GM12878 (cell line): ENCODE measurements at regions not wholly inside any gene's neighbourhood (a gene's known extent, or its start where the extent isn't known, plus 50 kb on each side); places are given as distances from the start of the nearest gene placed in this dataset.

Experiments
- ATAC-seq: fragments of 200-7000 bp; cut with Tn5 transposase; 3 replicates; pipeline ENCODE4 v1.9.1; 2020; ENCODE audit warnings: mild to moderate bottlenecking, moderate library complexity
- BruUV-seq: library from RNA; stranded (reverse); fragments of 400-500 nt; replicated peaks from 2 replicates; lab custom pipeline; 2021; lab: Mats Ljungman, UMichigan
- CTCF ChIA-PET: fragments of 300-600 bp; sonication (Branson Sonifier 250); formaldehyde crosslinking; extraction: SDS; loops from one replicate; lab custom pipeline; 2021; ENCODE audit warnings: inconsistent platforms; lab: Yijun Ruan, JAX
- POLR2A ChIA-PET: fragments of 350-600 bp; formaldehyde crosslinking; extraction: SDS; loops from one replicate; lab custom pipeline; 2021; ENCODE audit warnings: inconsistent platforms; lab: Charles Lee
- RAD21 ChIA-PET: fragments of 300-600 bp; sonication (Branson Sonifier 250); formaldehyde crosslinking; loops from one replicate; lab custom pipeline; 2023; ENCODE audit warnings: antibody characterized with exemption; ENCODE audit not compliant: unreplicated experiment; lab: Charles Lee
- SMC1A ChIA-PET: fragments of 300-600 bp; sonication (Branson Sonifier 250); formaldehyde crosslinking; loops from one replicate; lab custom pipeline; 2023; ENCODE audit not compliant: unreplicated experiment, uncharacterized antibody; lab: Charles Lee
- DNase-seq: peaks from one replicate; pipeline ENCODE4 v3.0.0-alpha.2; 2011; ENCODE audit warnings: low read depth, low spot score
- FAIRE-seq: peaks from 3 replicates; lab custom pipeline; 2011; peaks lifted over from hg19 to GRCh38; lab: Jason Lieb, UNC
- H2AFZ ChIP-seq: 2 replicates; pipeline ENCODE4 v1.6.0; 2011; ENCODE audit warnings: low read depth, low read length, control low read depth; ENCODE audit not compliant: control insufficient read depth
- H3K27ac ChIP-seq: 2 replicates; pipeline ENCODE4 v1.5.1; 2011; ENCODE audit warnings: control low read depth; ENCODE audit not compliant: control insufficient read depth, insufficient read depth
- H3K27me3 ChIP-seq, 2 experiments: replicated peaks in 1 of 2; 2 replicates each; pipeline versions ENCODE4 v1.6.0 to v1.6.1; 2011; ENCODE audit warnings: low read length in 1 of 2; ENCODE audit not compliant: control insufficient read depth in 2 of 2, insufficient read depth in 2 of 2
- H3K36me3 ChIP-seq, 2 experiments: 2 replicates each; pipeline ENCODE4 v1.5.1; 2011; ENCODE audit warnings: low read length in 1 of 2; ENCODE audit not compliant: control insufficient read depth in 2 of 2, insufficient read depth in 2 of 2
- H3K4me1 ChIP-seq: 2 replicates; pipeline ENCODE4 v1.6.1; 2011; ENCODE audit warnings: mild to moderate bottlenecking, low read length, moderate library complexity, mixed read lengths; ENCODE audit not compliant: control insufficient read depth, insufficient read depth
- H3K4me2 ChIP-seq: 2 replicates; pipeline ENCODE4 v1.6.0; 2011; ENCODE audit warnings: control low read depth; ENCODE audit not compliant: control insufficient read depth, insufficient read depth
- H3K4me3 ChIP-seq: fragments of 200-600 bp; sonication (generic); 2 replicates; pipeline ENCODE4 v1.5.1; 2016
- H3K79me2 ChIP-seq: 2 replicates; pipeline ENCODE4 v1.6.0; 2011; ENCODE audit warnings: low read length; ENCODE audit not compliant: control insufficient read depth, insufficient read depth
- H3K9ac ChIP-seq: 2 replicates; pipeline ENCODE4 v1.8.0; 2011; ENCODE audit warnings: low read length, control low read depth, mixed read lengths; ENCODE audit not compliant: control insufficient read depth, insufficient read depth
- H3K9me3 ChIP-seq: replicated peaks from 3 replicates; pipeline ENCODE4 v1.5.1; 2011; ENCODE audit warnings: mild to moderate bottlenecking, low read length; ENCODE audit not compliant: control insufficient read depth, insufficient read depth
- H4K20me1 ChIP-seq: 2 replicates; pipeline ENCODE4 v1.6.0; 2011; ENCODE audit not compliant: control insufficient read depth, insufficient read depth
- ASH2L ChIP-seq: fragments of 300-600, 200-600 bp; sonication (generic); IDR thresholded peaks from 2 replicates; pipeline ENCODE4 v1.6.1; 2017; ENCODE audit warnings: low read depth, mild to moderate bottlenecking, borderline replicate concordance
- BMI1 ChIP-seq: fragments of 450-650 bp; IDR thresholded peaks from 2 replicates; pipeline ENCODE4 v1.6.1; 2016; ENCODE audit warnings: mild to moderate bottlenecking, moderate library complexity, borderline replicate concordance
- CBFB ChIP-seq: IDR thresholded peaks from 2 replicates; pipeline ENCODE4 v1.6.1; 2016; ENCODE audit warnings: antibody characterized with exemption, low read depth
- CHD1 ChIP-seq: IDR thresholded peaks from 2 replicates; pipeline ENCODE4 v1.6.1; 2012; ENCODE audit warnings: low read depth, low read length, improper control_type of control experiment
- FOS ChIP-seq: IDR thresholded peaks from 3 replicates; pipeline ENCODE4 v1.6.1; 2011; ENCODE audit warnings: borderline replicate concordance; ENCODE audit not compliant: insufficient read length; ENCODE audit errors: extremely low read depth
- JUND ChIP-seq: IDR thresholded peaks from 2 replicates; pipeline ENCODE4 v1.6.1; 2012; ENCODE audit warnings: low read depth, mild to moderate bottlenecking, low read length, improper control_type of control experiment, moderate library complexity
- MEF2B ChIP-seq: fragments of 450-650 bp; IDR thresholded peaks from 2 replicates; pipeline ENCODE4 v1.6.1; 2018; ENCODE audit warnings: mild to moderate bottlenecking, moderate library complexity; ENCODE audit not compliant: partially characterized antibody, poor library complexity, severe bottlenecking
- POU2F2 ChIP-seq: IDR thresholded peaks from 3 replicates; pipeline ENCODE4 v1.6.1; 2011; ENCODE audit warnings: low read depth, mild to moderate bottlenecking, low read length, borderline replicate concordance
- RAD51 ChIP-seq: fragments of 450-650 bp; IDR thresholded peaks from 2 replicates; pipeline ENCODE4 v1.6.1; 2016; ENCODE audit warnings: moderate library complexity, mild to moderate bottlenecking, inconsistent platforms
- SMAD1 ChIP-seq: fragments of 450-650 bp; IDR thresholded peaks from 2 replicates; pipeline ENCODE4 v1.6.1; 2018; ENCODE audit warnings: mild to moderate bottlenecking, low read depth; ENCODE audit not compliant: partially characterized antibody
- SREBF2 ChIP-seq: IDR thresholded peaks from 2 replicates; pipeline ENCODE4 v1.6.1; 2012; ENCODE audit warnings: mild to moderate bottlenecking, low read length
- ZBED1 ChIP-seq: IDR thresholded peaks from 2 replicates; pipeline ENCODE4 v1.6.1; 2016; ENCODE audit warnings: borderline replicate concordance
- ZNF217 ChIP-seq: fragments of 450-650 bp; IDR thresholded peaks from 2 replicates; pipeline ENCODE4 v1.6.1; 2017; ENCODE audit warnings: antibody characterized with exemption, mild to moderate bottlenecking
- WGBS: methylation state at CpG from one replicate; pipeline ENCODE4 v1.1.6; 2016; ENCODE audit warnings: low lambda C conversion rate; ENCODE audit not compliant: insufficient replicate concordance, insufficient coverage; ENCODE audit errors: missing lambda C conversion rate; 5-methylcytosine and 5-hydroxymethylcytosine counted together
- in situ Hi-C: fragments of 300-500 bp; cut with MboI; formaldehyde crosslinking; loops from 9 replicates; pipeline ENCODE4 v1.14.3; 2018; ENCODE audit warnings: mixed read lengths
- intact Hi-C: fragments of 100-400 bp; cut with micrococcal nuclease; formaldehyde crosslinking; loops from one replicate; pipeline ENCODE4 v1.14.2; 2022; ENCODE audit not compliant: unreplicated experiment
- TF ChIP-seq, protein P1 (sequence below): IDR thresholded peaks from 2 replicates; pipeline ENCODE4 v1.6.1; 2011; ENCODE audit warnings: mild to moderate bottlenecking, low read depth, low read length, moderate library complexity; ENCODE audit not compliant: insufficient replicate concordance
- TF ChIP-seq, protein P2 (sequence below): fragments of 450-650 bp; IDR thresholded peaks from 2 replicates; pipeline ENCODE4 v1.6.1; 2017; ENCODE audit warnings: antibody characterized with exemption, mild to moderate bottlenecking, moderate library complexity
- TF ChIP-seq, protein P3 (sequence below): fragments of 450-650 bp; IDR thresholded peaks from 2 replicates; pipeline ENCODE4 v1.6.1; 2017; ENCODE audit warnings: mild to moderate bottlenecking, moderate library complexity

DNA sequence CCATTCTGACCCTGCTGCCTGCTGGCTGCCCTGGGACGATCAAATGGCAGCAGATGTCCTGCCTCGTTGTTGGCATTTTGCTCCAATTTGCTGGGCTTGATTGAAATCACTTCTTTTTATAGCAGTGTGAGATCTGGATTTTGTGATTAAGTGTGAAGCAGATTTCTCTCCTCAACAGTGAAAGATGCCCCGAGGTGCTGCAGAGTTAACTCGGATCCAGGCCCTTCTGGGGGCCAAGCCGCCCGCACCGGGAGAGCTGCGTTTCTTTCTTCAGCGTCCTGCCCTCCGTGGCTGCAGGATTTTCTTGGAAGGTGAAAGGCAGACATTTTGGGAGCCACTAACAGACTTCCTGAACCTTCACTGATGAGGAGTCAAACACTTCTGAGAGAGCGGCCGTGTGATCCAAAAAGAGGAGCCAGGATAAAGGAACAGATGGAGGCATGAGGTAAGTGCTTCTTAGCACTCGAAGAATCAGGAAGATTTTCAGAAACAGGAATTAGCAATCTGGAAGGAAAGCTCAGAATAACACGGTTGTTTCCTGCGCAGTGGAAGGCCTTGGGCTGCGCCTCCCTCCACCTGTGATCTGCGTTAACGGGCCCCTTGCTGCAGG lies 139.5 kb upstream of the AFDN start (continued):
- no peak for TF ChIP-seq SMAD1
- TF ChIP-seq, protein P1, sequence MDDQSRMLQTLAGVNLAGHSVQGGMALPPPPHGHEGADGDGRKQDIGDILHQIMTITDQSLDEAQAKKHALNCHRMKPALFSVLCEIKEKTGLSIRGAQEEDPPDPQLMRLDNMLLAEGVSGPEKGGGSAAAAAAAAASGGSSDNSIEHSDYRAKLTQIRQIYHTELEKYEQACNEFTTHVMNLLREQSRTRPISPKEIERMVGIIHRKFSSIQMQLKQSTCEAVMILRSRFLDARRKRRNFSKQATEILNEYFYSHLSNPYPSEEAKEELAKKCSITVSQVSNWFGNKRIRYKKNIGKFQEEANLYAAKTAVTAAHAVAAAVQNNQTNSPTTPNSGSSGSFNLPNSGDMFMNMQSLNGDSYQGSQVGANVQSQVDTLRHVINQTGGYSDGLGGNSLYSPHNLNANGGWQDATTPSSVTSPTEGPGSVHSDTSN, result no peak
- TF ChIP-seq JUND, result no peak
- TF ChIP-seq MEF2B, result no peak
- no peak for TF ChIP-seq BMI1
- TF ChIP-seq, protein P2, sequence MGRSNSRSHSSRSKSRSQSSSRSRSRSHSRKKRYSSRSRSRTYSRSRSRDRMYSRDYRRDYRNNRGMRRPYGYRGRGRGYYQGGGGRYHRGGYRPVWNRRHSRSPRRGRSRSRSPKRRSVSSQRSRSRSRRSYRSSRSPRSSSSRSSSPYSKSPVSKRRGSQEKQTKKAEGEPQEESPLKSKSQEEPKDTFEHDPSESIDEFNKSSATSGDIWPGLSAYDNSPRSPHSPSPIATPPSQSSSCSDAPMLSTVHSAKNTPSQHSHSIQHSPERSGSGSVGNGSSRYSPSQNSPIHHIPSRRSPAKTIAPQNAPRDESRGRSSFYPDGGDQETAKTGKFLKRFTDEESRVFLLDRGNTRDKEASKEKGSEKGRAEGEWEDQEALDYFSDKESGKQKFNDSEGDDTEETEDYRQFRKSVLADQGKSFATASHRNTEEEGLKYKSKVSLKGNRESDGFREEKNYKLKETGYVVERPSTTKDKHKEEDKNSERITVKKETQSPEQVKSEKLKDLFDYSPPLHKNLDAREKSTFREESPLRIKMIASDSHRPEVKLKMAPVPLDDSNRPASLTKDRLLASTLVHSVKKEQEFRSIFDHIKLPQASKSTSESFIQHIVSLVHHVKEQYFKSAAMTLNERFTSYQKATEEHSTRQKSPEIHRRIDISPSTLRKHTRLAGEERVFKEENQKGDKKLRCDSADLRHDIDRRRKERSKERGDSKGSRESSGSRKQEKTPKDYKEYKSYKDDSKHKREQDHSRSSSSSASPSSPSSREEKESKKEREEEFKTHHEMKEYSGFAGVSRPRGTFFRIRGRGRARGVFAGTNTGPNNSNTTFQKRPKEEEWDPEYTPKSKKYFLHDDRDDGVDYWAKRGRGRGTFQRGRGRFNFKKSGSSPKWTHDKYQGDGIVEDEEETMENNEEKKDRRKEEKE, result no peak
- TF ChIP-seq SREBF2, result no peak
- TF ChIP-seq POU2F2, result no peak

DNA sequence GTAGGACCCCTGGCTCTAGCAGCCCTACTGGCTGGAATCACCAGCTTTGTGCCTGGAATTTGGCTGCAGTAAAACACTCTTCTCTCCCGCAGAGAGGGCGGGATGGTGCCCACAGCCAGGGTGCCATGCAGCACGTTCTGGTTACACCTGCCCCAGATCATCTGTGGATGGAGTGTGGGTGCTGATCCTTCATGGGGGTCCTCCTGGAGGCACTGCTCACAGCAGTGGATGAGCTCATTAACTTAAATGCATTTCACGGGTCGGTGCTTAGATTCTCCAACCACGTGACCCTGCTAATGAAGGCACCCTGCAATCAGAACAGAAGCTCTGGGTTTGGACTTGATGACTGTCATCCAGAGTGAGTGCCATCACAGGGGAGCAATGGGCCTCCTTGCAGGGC lies 138.6 kb upstream of the AFDN start:
- Histone ChIP-seq H3K4me2 (no peak overlapping the region), H3K79me2 (no peaks in the 10 kb centered on the region), H3K9ac (no peak overlapping the region), H3K9me3 (no peaks in the 10 kb centered on the region), H3K27ac (no peak overlapping the region), H3K27me3 (peaks cover 0 to 2% of the 10 kb centered on the region in 2 experiments; a peak in 2 of 4 replicates), H2AFZ (no peak overlapping the region), H4K20me1 (no peaks in the 10 kb centered on the region), H3K4me3 (no peak overlapping the region), H3K4me1 (no peaks in the 10 kb centered on the region), H3K36me3 (no peaks in the 10 kb centered on the region)
- no peak for ATAC-seq
- ChIA-PET POLR2A (no interaction called here), SMC1A (no interaction called here), RAD21 (no interaction called here), CTCF (no interaction called here)
- intact Hi-C loops, result no loop called here
- WGBS, result 76% methylated on average over 6 of the region's 6 CpGs
- no peak for FAIRE-seq
- no peak for DNase-seq
- in situ Hi-C loops, result no loop called here
- no TSS peak for BruUV-seq
- TF ChIP-seq CBFB (no peak), RAD51 (no peak), MEF2B (no peak), ASH2L (no peak), ZBED1 (no peak), ZNF217 (no peak), FOS (no peak), CHD1 (no peak)
- TF ChIP-seq, protein P3, sequence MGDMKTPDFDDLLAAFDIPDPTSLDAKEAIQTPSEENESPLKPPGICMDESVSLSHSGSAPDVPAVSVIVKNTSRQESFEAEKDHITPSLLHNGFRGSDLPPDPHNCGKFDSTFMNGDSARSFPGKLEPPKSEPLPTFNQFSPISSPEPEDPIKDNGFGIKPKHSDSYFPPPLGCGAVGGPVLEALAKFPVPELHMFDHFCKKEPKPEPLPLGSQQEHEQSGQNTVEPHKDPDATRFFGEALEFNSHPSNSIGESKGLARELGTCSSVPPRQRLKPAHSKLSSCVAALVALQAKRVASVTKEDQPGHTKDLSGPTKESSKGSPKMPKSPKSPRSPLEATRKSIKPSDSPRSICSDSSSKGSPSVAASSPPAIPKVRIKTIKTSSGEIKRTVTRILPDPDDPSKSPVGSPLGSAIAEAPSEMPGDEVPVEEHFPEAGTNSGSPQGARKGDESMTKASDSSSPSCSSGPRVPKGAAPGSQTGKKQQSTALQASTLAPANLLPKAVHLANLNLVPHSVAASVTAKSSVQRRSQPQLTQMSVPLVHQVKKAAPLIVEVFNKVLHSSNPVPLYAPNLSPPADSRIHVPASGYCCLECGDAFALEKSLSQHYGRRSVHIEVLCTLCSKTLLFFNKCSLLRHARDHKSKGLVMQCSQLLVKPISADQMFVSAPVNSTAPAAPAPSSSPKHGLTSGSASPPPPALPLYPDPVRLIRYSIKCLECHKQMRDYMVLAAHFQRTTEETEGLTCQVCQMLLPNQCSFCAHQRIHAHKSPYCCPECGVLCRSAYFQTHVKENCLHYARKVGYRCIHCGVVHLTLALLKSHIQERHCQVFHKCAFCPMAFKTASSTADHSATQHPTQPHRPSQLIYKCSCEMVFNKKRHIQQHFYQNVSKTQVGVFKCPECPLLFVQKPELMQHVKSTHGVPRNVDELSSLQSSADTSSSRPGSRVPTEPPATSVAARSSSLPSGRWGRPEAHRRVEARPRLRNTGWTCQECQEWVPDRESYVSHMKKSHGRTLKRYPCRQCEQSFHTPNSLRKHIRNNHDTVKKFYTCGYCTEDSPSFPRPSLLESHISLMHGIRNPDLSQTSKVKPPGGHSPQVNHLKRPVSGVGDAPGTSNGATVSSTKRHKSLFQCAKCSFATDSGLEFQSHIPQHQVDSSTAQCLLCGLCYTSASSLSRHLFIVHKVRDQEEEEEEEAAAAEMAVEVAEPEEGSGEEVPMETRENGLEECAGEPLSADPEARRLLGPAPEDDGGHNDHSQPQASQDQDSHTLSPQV, result no peak
